ENCODE measurements at regions not wholly inside any gene's neighbourhood (a gene's known extent, or its start where the extent isn't known, plus 50 kb on each side); places are given as distances from the start of the nearest gene placed in this dataset.

GRCh38 chr6:140441256-140441655 lies 1066.8 kb upstream of the CITED2 start:
- Histone ChIP-seq H3K9me2 (ENCODE audit: insufficient read depth) (no peaks in the 10 kb centered on the region), H3K27ac (no peak overlapping the region), H2AFZ (peak overlapping the region; percentile 69; the same call in 1 of the 2 replicates), H3K36me3 (ENCODE audit: low read depth) (no peaks in the 10 kb centered on the region), H3K4me1 (ENCODE audit: insufficient read depth) (peaks cover 61% of the 10 kb centered on the region), H3K9ac (no peak overlapping the region), H3K27me3 (replicated peaks; ENCODE audit: insufficient read depth) (no peaks in the 10 kb centered on the region), H3K4me3 (no peak overlapping the region), H3F3A (ENCODE audit: insufficient read depth) (peaks cover 32% of the 10 kb centered on the region), H3K4me2 (ENCODE audit: unreplicated experiment) (no peak overlapping the region), H3K9me3 (ENCODE audit: low read depth) (no peaks in the 10 kb centered on the region), H4K20me1 (ENCODE audit: insufficient read depth) (no peaks in the 10 kb centered on the region), H3K79me2 (ENCODE audit: insufficient read depth) (no peaks in the 10 kb centered on the region)
- in situ Hi-C loops (cut with MboI), result no loop called here
- peak; percentile 28 for DNase-seq
- WGBS, 2 experiments (ENCODE audit: low coverage in 1 of 2, low lambda C conversion rate in 2 of 2, missing lambda C conversion rate in 2 of 2), result 97% methylated on average over 6 of the region's 6 CpGs
- TF ChIP-seq EZH2phosphoT487 (IDR thresholded peaks at IDR 0.05; ENCODE audit: insufficient read depth, low read depth) (no peak), EZH2 (IDR thresholded peaks at IDR 0.05; ENCODE audit: insufficient read depth, poor library complexity, severe bottlenecking) (no peak)

GRCh38 chr6:140440223-140440835 lies 1065.9 kb upstream of the CITED2 start:
- H3K9me3 ChIP-seq (ENCODE audit: low read depth), result no peaks in the 10 kb centered on the region
- no peaks in the 10 kb centered on the region for H3K36me3 ChIP-seq (ENCODE audit: low read depth)
- no peak overlapping the region; the same call in 1 of the 2 replicates for H3K27ac ChIP-seq
- no peaks in the 10 kb centered on the region for H4K20me1 ChIP-seq (ENCODE audit: insufficient read depth)
- no peak overlapping the region for H3K9ac ChIP-seq
- no peak for TF ChIP-seq EZH2 (IDR thresholded peaks at IDR 0.05; ENCODE audit: insufficient read depth, poor library complexity, severe bottlenecking)
- no peak for DNase-seq
- peaks cover 61% of the 10 kb centered on the region for H3K4me1 ChIP-seq (ENCODE audit: insufficient read depth)
- H3K27me3 ChIP-seq (replicated peaks; ENCODE audit: insufficient read depth), result no peaks in the 10 kb centered on the region
- H3K79me2 ChIP-seq (ENCODE audit: insufficient read depth), result no peaks in the 10 kb centered on the region
- in situ Hi-C loops (cut with MboI), result no loop called here
- H2AFZ ChIP-seq, result peak overlapping the region; percentile 69
- no peak overlapping the region for H3K4me2 ChIP-seq (ENCODE audit: unreplicated experiment)
- H3K4me3 ChIP-seq, result no peak overlapping the region
- no peaks in the 10 kb centered on the region for H3K9me2 ChIP-seq (ENCODE audit: insufficient read depth)
- 75 to 76% methylated on average over 2 of the region's 2 CpGs for WGBS, 2 experiments (ENCODE audit: low coverage in 1 of 2, low lambda C conversion rate in 2 of 2, missing lambda C conversion rate in 2 of 2)
- peaks cover 32% of the 10 kb centered on the region for H3F3A ChIP-seq (ENCODE audit: insufficient read depth)

- Histone ChIP-seq H3K36me3 (ENCODE audit: low read depth) (no peaks in the 10 kb centered on the region), H3K9ac (no peak overlapping the region), H3F3A (ENCODE audit: insufficient read depth) (peaks cover 39% of the 10 kb centered on the region), H3K27ac (peak overlapping the region; percentile 27; the same call in 1 of the 2 replicates), H2AFZ (peak overlapping the region; percentile 58), H3K9me2 (ENCODE audit: insufficient read depth) (no peaks in the 10 kb centered on the region), H3K4me2 (ENCODE audit: unreplicated experiment) (no peak overlapping the region), H4K20me1 (ENCODE audit: insufficient read depth) (no peaks in the 10 kb centered on the region), H3K4me1 (ENCODE audit: insufficient read depth) (peaks cover 56% of the 10 kb centered on the region), H3K9me3 (ENCODE audit: low read depth) (no peaks in the 10 kb centered on the region), H3K4me3 (no peak overlapping the region), H3K79me2 (ENCODE audit: insufficient read depth) (no peaks in the 10 kb centered on the region), H3K27me3 (replicated peaks; ENCODE audit: insufficient read depth) (no peaks in the 10 kb centered on the region)
- WGBS, 2 experiments (ENCODE audit: low coverage in 1 of 2, low lambda C conversion rate in 2 of 2, missing lambda C conversion rate in 2 of 2), result 87 to 94% methylated on average over 2 of the region's 2 CpGs
- peak; percentile 52 for DNase-seq
- TF ChIP-seq EZH2 (IDR thresholded peaks at IDR 0.05; ENCODE audit: insufficient read depth, poor library complexity, severe bottlenecking) (no peak), EZH2phosphoT487 (IDR thresholded peaks at IDR 0.05; ENCODE audit: insufficient read depth, low read depth) (no peak)
- in situ Hi-C loops (cut with MboI), result no loop called here
Measured at GRCh38 chr6:140438346-140438735, 1063.9 kb upstream of the CITED2 start.

GRCh38 chr6:140437619-140438345 lies 1063.3 kb upstream of the CITED2 start:
- Histone ChIP-seq H3F3A (ENCODE audit: insufficient read depth) (peaks cover 39% of the 10 kb centered on the region), H2AFZ (peak overlapping the region; percentile 58), H3K4me1 (ENCODE audit: insufficient read depth) (peaks cover 56% of the 10 kb centered on the region), H3K4me2 (ENCODE audit: unreplicated experiment) (no peak overlapping the region), H3K27me3 (replicated peaks; ENCODE audit: insufficient read depth) (no peaks in the 10 kb centered on the region), H3K79me2 (ENCODE audit: insufficient read depth) (no peaks in the 10 kb centered on the region), H3K36me3 (ENCODE audit: low read depth) (no peaks in the 10 kb centered on the region), H3K9me2 (ENCODE audit: insufficient read depth) (no peaks in the 10 kb centered on the region), H3K9me3 (ENCODE audit: low read depth) (no peaks in the 10 kb centered on the region), H3K4me3 (no peak overlapping the region), H4K20me1 (ENCODE audit: insufficient read depth) (no peaks in the 10 kb centered on the region), H3K9ac (no peak overlapping the region), H3K27ac (peak overlapping the region; percentile 61)
- peak; percentile 4 for DNase-seq
- 76 to 84% methylated on average over 5 of the region's 5 CpGs for WGBS, 2 experiments (ENCODE audit: low coverage in 1 of 2, low lambda C conversion rate in 2 of 2, missing lambda C conversion rate in 2 of 2)
- in situ Hi-C loops (cut with MboI), result no loop called here
- TF ChIP-seq EZH2phosphoT487 (IDR thresholded peaks at IDR 0.05; ENCODE audit: insufficient read depth, low read depth) (no peak), EZH2 (IDR thresholded peaks at IDR 0.05; ENCODE audit: insufficient read depth, poor library complexity, severe bottlenecking) (no peak)

Data from GM23248 (cell line).